Liver (tissue), 8 donors: ENCODE measurements at regions not wholly inside any gene's neighbourhood (a gene's known extent, or its start where the extent isn't known, plus 50 kb on each side); places are given as distances from the start of the nearest gene placed in this dataset.

Experiments
- DNase-seq: peaks from one replicate; pipeline ENCODE4 v3.0.0-alpha.2; 2017; ENCODE audit warnings: low spot score
- H3K27ac ChIP-seq, 2 donors: one replicate each; pipeline ENCODE4 v1.7.0; 2013; ENCODE audit warnings: inconsistent platforms in 2 of 2, low read length in 2 of 2, control low read depth in 1 of 2, low read depth in 1 of 2, mild to moderate bottlenecking in 1 of 2
- H3K27me3 ChIP-seq, 4 donors: one replicate each; pipeline versions ENCODE4 v1.6.1 to v1.7.0; 2013; ENCODE audit warnings: low read length in 3 of 4, inconsistent platforms in 1 of 4, mild to moderate bottlenecking in 1 of 4, moderate library complexity in 1 of 4; ENCODE audit not compliant: control insufficient read depth in 4 of 4, insufficient read depth in 4 of 4
- H3K36me3 ChIP-seq, 4 donors: one replicate each; pipeline versions ENCODE4 v1.6.1 to v1.7.0; 2013; ENCODE audit warnings: low read length in 3 of 4, mild to moderate bottlenecking in 3 of 4, low read depth in 1 of 4, moderate library complexity in 1 of 4; ENCODE audit not compliant: control insufficient read depth in 4 of 4, insufficient read depth in 3 of 4
- H3K4me1 ChIP-seq, 4 donors: one replicate each; pipeline versions ENCODE4 v1.6.1 to v1.7.0; 2013; ENCODE audit warnings: low read length in 3 of 4, mild to moderate bottlenecking in 3 of 4, moderate library complexity in 1 of 4; ENCODE audit not compliant: control insufficient read depth in 4 of 4, insufficient read depth in 4 of 4
- H3K4me3 ChIP-seq, 3 donors: one replicate each; pipeline versions ENCODE4 v1.6.1 to v1.7.0; 2013; ENCODE audit warnings: low read length in 3 of 3, control low read depth in 1 of 3, low read depth in 1 of 3, mild to moderate bottlenecking in 1 of 3
- H3K9ac ChIP-seq, 2 donors: one replicate each; pipeline ENCODE4 v1.7.0; 2013; ENCODE audit warnings: low read length in 2 of 2, mild to moderate bottlenecking in 2 of 2, moderate library complexity in 2 of 2, control low read depth in 1 of 2, low read depth in 1 of 2
- H3K9me3 ChIP-seq, 4 donors: one replicate each; pipeline versions ENCODE4 v1.6.1 to v1.7.0; 2013; ENCODE audit warnings: low read length in 3 of 4; ENCODE audit not compliant: control insufficient read depth in 4 of 4
- EGR1 ChIP-seq, 2 donors: IDR thresholded peaks; 2 replicates each; pipeline ENCODE4 v1.6.1; 2016 to 2018; ENCODE audit warnings: antibody characterized with exemption in 2 of 2, low read depth in 2 of 2
- FOXA1 ChIP-seq: IDR thresholded peaks from 2 replicates; pipeline ENCODE4 v1.6.1; 2016; ENCODE audit warnings: antibody characterized with exemption
- FOXA2 ChIP-seq: IDR thresholded peaks from 2 replicates; pipeline ENCODE4 v1.6.1; 2016; ENCODE audit warnings: antibody characterized with exemption
- GABPA ChIP-seq, 2 donors: IDR thresholded peaks in 1 of 2; conservative IDR thresholded peaks in 1 of 2; 2 replicates each; pipeline ENCODE4 v1.6.1; 2016; ENCODE audit warnings: antibody characterized with exemption in 2 of 2, mild to moderate bottlenecking in 1 of 2, moderate library complexity in 1 of 2
- HNF4A ChIP-seq, 2 donors: conservative IDR thresholded peaks; 2 replicates each; pipeline ENCODE4 v1.6.1; 2016; ENCODE audit warnings: antibody characterized with exemption in 2 of 2, mild to moderate bottlenecking in 2 of 2
- HNF4G ChIP-seq: IDR thresholded peaks from 2 replicates; pipeline ENCODE4 v1.6.1; 2016; ENCODE audit warnings: antibody characterized with exemption
- JUND ChIP-seq, 2 donors: IDR thresholded peaks; 2 replicates each; pipeline ENCODE4 v1.6.1; 2016; ENCODE audit warnings: antibody characterized with exemption in 2 of 2
- NR2F2 ChIP-seq: IDR thresholded peaks from 2 replicates; pipeline ENCODE4 v1.6.1; 2016; ENCODE audit warnings: antibody characterized with exemption
- RAD21 ChIP-seq, 2 donors: IDR thresholded peaks; 2 replicates each; pipeline ENCODE4 v1.6.1; 2016; ENCODE audit warnings: antibody characterized with exemption in 2 of 2, mild to moderate bottlenecking in 2 of 2
- RXRA ChIP-seq, 2 donors: IDR thresholded peaks; 2 replicates each; pipeline ENCODE4 v1.6.1; 2017 to 2018; ENCODE audit warnings: antibody characterized with exemption in 2 of 2, mild to moderate bottlenecking in 1 of 2
- SP1 ChIP-seq: IDR thresholded peaks from 2 replicates; pipeline ENCODE4 v1.6.1; 2018; ENCODE audit warnings: antibody characterized with exemption, mild to moderate bottlenecking
- YY1 ChIP-seq: IDR thresholded peaks from 2 replicates; pipeline ENCODE4 v1.6.1; 2016; ENCODE audit warnings: antibody characterized with exemption, mild to moderate bottlenecking
- WGBS: extraction: QIAGEN DNeasy Blood & Tissue Kit; methylation state at CpG from one replicate; pipeline ENCODE4 v1.1.7; 2013; 5-methylcytosine and 5-hydroxymethylcytosine counted together
- TF ChIP-seq, protein P1 (sequence below): IDR thresholded peaks from 2 replicates; pipeline ENCODE4 v1.6.1; 2016; ENCODE audit warnings: antibody characterized with exemption, mild to moderate bottlenecking
- TF ChIP-seq, protein P2 (sequence below): IDR thresholded peaks from 2 replicates; pipeline ENCODE4 v1.6.1; 2016; ENCODE audit warnings: antibody characterized with exemption
- TF ChIP-seq, protein P3 (sequence below): fragments of 150-350 bp; IDR thresholded peaks from 2 replicates; pipeline ENCODE4 v1.5.1; 2017; ENCODE audit warnings: improper control_type of control experiment, low read depth, low read length; ENCODE audit not compliant: missing input control
- TF ChIP-seq, protein P4 (sequence below): IDR thresholded peaks from 2 replicates; pipeline ENCODE4 v1.6.1; 2016; ENCODE audit warnings: antibody characterized with exemption
- donor health status: healthy.
- donor health status: healthy.
- donor health status: healthy.
- donor health status: healthy.
- donor health status: healthy.

- TF ChIP-seq, protein P1, sequence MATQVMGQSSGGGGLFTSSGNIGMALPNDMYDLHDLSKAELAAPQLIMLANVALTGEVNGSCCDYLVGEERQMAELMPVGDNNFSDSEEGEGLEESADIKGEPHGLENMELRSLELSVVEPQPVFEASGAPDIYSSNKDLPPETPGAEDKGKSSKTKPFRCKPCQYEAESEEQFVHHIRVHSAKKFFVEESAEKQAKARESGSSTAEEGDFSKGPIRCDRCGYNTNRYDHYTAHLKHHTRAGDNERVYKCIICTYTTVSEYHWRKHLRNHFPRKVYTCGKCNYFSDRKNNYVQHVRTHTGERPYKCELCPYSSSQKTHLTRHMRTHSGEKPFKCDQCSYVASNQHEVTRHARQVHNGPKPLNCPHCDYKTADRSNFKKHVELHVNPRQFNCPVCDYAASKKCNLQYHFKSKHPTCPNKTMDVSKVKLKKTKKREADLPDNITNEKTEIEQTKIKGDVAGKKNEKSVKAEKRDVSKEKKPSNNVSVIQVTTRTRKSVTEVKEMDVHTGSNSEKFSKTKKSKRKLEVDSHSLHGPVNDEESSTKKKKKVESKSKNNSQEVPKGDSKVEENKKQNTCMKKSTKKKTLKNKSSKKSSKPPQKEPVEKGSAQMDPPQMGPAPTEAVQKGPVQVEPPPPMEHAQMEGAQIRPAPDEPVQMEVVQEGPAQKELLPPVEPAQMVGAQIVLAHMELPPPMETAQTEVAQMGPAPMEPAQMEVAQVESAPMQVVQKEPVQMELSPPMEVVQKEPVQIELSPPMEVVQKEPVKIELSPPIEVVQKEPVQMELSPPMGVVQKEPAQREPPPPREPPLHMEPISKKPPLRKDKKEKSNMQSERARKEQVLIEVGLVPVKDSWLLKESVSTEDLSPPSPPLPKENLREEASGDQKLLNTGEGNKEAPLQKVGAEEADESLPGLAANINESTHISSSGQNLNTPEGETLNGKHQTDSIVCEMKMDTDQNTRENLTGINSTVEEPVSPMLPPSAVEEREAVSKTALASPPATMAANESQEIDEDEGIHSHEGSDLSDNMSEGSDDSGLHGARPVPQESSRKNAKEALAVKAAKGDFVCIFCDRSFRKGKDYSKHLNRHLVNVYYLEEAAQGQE: no peak
- TF ChIP-seq EGR1 (IDR thresholded peaks at IDR 0.05; ENCODE audit: low read depth in 2 of 2) (no peak), RAD21 (IDR thresholded peaks at IDR 0.05) (no peak)
Measured at GRCh38 chr5:2506603-2507002, 244.9 kb downstream of the IRX2 start (continued).

GRCh38 chr5:2505217-2505616 lies 246.3 kb downstream of the IRX2 start:
- H3K9ac ChIP-seq: no peak overlapping the region
- no peaks in the 10 kb centered on the region for H3K36me3 ChIP-seq
- TF ChIP-seq HNF4G (no peak), YY1 (no peak), JUND (IDR thresholded peaks at IDR 0.05) (no peak)
- TF ChIP-seq, protein P2, sequence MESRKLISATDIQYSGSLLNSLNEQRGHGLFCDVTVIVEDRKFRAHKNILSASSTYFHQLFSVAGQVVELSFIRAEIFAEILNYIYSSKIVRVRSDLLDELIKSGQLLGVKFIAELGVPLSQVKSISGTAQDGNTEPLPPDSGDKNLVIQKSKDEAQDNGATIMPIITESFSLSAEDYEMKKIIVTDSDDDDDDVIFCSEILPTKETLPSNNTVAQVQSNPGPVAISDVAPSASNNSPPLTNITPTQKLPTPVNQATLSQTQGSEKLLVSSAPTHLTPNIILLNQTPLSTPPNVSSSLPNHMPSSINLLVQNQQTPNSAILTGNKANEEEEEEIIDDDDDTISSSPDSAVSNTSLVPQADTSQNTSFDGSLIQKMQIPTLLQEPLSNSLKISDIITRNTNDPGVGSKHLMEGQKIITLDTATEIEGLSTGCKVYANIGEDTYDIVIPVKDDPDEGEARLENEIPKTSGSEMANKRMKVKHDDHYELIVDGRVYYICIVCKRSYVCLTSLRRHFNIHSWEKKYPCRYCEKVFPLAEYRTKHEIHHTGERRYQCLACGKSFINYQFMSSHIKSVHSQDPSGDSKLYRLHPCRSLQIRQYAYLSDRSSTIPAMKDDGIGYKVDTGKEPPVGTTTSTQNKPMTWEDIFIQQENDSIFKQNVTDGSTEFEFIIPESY: no peak
- no peak overlapping the region for H3K4me3 ChIP-seq
- H3K9me3 ChIP-seq: peaks cover 3 to 12% (median 9%) of the 10 kb centered on the region in 4 donors
- no peak for DNase-seq
- 77% methylated on average over 10 of the region's 10 CpGs for WGBS
- H3K4me1 ChIP-seq: no peaks in the 10 kb centered on the region
- no peak overlapping the region for H3K27ac ChIP-seq
- peaks cover 0 to 3% (median 0%) of the 10 kb centered on the region in 4 donors for H3K27me3 ChIP-seq

- H3K9ac ChIP-seq: no peak overlapping the region
- no peak for DNase-seq
- no peak overlapping the region for H3K4me3 ChIP-seq
- peaks cover 0 to 3% (median 0%) of the 10 kb centered on the region in 4 donors for H3K27me3 ChIP-seq
- H3K36me3 ChIP-seq: no peaks in the 10 kb centered on the region
- no peak overlapping the region for H3K27ac ChIP-seq
- WGBS: 66% methylated on average over 6 of the region's 6 CpGs
- no peaks in the 10 kb centered on the region for H3K4me1 ChIP-seq
- H3K9me3 ChIP-seq: peaks cover 3 to 17% (median 9%) of the 10 kb centered on the region in 4 donors
- TF ChIP-seq RAD21 (IDR thresholded peaks at IDR 0.05): no peak
- TF ChIP-seq EGR1 (IDR thresholded peaks at IDR 0.05; ENCODE audit: low read depth in 2 of 2): no peak
- TF ChIP-seq FOXA2: no peak
- TF ChIP-seq HNF4A (conservative IDR thresholded peaks at IDR 0.05): no peak
- TF ChIP-seq, protein P2: no peak
- no peak for TF ChIP-seq GABPA (IDR thresholded peaks at IDR 0.05 in 1 of 2, conservative IDR thresholded peaks at IDR 0.05 in 1 of 2)
- no peak for TF ChIP-seq YY1
- TF ChIP-seq, protein P3, sequence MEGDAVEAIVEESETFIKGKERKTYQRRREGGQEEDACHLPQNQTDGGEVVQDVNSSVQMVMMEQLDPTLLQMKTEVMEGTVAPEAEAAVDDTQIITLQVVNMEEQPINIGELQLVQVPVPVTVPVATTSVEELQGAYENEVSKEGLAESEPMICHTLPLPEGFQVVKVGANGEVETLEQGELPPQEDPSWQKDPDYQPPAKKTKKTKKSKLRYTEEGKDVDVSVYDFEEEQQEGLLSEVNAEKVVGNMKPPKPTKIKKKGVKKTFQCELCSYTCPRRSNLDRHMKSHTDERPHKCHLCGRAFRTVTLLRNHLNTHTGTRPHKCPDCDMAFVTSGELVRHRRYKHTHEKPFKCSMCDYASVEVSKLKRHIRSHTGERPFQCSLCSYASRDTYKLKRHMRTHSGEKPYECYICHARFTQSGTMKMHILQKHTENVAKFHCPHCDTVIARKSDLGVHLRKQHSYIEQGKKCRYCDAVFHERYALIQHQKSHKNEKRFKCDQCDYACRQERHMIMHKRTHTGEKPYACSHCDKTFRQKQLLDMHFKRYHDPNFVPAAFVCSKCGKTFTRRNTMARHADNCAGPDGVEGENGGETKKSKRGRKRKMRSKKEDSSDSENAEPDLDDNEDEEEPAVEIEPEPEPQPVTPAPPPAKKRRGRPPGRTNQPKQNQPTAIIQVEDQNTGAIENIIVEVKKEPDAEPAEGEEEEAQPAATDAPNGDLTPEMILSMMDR: no peak
- no peak for TF ChIP-seq FOXA1
- no peak for TF ChIP-seq HNF4G
- TF ChIP-seq, protein P4, sequence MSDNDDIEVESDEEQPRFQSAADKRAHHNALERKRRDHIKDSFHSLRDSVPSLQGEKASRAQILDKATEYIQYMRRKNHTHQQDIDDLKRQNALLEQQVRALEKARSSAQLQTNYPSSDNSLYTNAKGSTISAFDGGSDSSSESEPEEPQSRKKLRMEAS: no peak
- TF ChIP-seq RXRA (IDR thresholded peaks at IDR 0.05): no peak
- no peak for TF ChIP-seq JUND (IDR thresholded peaks at IDR 0.05)
- TF ChIP-seq, protein P1: no peak
- no peak for TF ChIP-seq NR2F2
- TF ChIP-seq SP1: no peak
Measured at GRCh38 chr5:2502970-2503594, 248.4 kb downstream of the IRX2 start.
